ENCODE measurements at regions not wholly inside any gene's neighbourhood (a gene's known extent, or its start where the extent isn't known, plus 50 kb on each side); places are given as distances from the start of the nearest gene placed in this dataset.

DNA sequence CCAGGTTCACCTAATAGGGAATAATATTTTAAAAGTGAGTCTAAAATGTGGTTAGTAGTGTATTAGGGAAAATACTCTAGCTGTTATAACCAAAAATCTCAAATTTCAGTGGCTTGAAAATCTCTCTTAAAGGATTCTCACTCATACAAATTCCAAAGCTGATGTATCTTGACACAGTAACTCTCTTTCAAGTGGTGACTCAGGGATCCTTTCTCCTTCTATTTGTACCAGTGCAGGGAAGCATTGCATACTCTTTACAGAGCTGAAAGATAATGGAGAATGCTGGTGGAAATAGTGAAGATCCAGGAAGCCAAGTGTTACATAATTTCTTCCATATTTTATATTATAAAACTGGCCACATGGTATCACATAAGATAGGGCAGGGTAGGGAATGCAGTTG is 560.2 kb upstream of the CDH9 start:
- TF ChIP-seq, protein P1, sequence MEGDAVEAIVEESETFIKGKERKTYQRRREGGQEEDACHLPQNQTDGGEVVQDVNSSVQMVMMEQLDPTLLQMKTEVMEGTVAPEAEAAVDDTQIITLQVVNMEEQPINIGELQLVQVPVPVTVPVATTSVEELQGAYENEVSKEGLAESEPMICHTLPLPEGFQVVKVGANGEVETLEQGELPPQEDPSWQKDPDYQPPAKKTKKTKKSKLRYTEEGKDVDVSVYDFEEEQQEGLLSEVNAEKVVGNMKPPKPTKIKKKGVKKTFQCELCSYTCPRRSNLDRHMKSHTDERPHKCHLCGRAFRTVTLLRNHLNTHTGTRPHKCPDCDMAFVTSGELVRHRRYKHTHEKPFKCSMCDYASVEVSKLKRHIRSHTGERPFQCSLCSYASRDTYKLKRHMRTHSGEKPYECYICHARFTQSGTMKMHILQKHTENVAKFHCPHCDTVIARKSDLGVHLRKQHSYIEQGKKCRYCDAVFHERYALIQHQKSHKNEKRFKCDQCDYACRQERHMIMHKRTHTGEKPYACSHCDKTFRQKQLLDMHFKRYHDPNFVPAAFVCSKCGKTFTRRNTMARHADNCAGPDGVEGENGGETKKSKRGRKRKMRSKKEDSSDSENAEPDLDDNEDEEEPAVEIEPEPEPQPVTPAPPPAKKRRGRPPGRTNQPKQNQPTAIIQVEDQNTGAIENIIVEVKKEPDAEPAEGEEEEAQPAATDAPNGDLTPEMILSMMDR (IDR thresholded peaks at IDR 0.05; ENCODE audit: extremely low read depth, insufficient read depth, missing control alignments): no peak
- in situ Hi-C loops (cut with MboI; ENCODE audit: low pct_unique_long_range_greater_than_20kb, low sequenced_read_pairs, unreplicated experiment): no loop called here
- DNase-seq (ENCODE audit: low spot score): no peak

DNA sequence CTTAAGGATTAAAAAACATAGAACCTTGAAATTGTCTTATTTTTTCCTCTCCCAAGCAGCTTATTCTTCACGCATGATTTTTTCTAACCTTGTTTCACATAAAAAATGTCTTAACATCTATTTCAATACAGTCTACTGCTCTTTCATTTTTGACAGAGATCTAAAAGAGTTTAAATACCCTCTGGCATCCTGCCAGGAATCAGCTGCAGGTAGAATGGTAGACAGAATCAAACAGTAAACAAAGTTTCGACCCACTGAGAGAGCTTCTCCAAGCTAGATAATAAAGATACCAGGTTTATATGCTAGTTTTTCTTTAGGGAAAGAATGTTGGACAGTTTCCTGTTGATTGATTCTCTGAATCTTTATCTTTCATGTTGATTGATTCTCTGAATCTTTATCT is 555.8 kb upstream of the CDH9 start:
- no peak for DNase-seq (ENCODE audit: low spot score)
- in situ Hi-C loops (cut with MboI; ENCODE audit: low pct_unique_long_range_greater_than_20kb, low sequenced_read_pairs, unreplicated experiment): no loop called here
- TF ChIP-seq, protein P1 (IDR thresholded peaks at IDR 0.05; ENCODE audit: extremely low read depth, insufficient read depth, missing control alignments): no peak

DNA sequence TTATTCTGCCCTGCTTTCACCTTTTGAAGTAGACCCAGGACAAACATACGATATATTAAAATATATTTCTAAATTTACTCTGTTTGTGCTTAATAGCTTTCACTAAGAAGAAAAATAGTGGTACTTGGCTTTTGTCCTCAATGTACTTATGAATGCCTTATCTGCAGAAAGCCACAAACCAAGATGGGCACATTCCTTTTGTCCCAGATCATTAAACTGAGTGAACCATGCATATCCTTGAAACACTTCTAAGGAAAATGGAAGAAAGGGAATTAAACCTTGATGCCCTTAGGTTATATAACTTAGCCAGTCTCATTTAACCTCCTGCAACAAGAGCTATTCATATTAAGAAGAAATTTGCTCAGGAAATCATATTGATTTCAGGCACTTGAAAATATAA is 553.8 kb upstream of the CDH9 start:
- in situ Hi-C loops (cut with MboI; ENCODE audit: low pct_unique_long_range_greater_than_20kb, low sequenced_read_pairs, unreplicated experiment): no loop called here
- no peak for DNase-seq (ENCODE audit: low spot score)
- TF ChIP-seq, protein P1 (IDR thresholded peaks at IDR 0.05; ENCODE audit: extremely low read depth, insufficient read depth, missing control alignments): no peak

DNA sequence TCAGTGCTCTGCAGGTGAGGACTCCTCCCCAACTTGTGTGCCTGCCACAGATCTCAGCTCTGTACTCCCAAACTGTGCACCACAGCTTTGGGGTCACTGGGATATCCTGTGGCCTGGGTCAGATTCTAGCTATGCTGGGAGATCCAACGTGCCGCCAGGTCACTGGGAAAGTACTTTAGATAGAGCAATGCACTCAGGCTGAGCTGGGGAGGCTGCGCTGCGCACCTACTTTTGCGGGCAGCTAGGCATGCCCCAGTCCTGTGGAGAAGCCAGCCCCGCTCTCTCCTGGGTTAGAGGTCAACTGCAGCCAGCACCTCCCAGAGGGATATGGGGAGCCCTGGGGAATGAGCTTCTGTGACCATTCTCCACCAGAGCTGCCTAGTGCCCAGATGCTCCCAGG is 552.1 kb upstream of the CDH9 start:
- TF ChIP-seq, protein P1 (IDR thresholded peaks at IDR 0.05; ENCODE audit: extremely low read depth, insufficient read depth, missing control alignments): no peak
- DNase-seq (ENCODE audit: low spot score): no peak
- in situ Hi-C loops (cut with MboI; ENCODE audit: low pct_unique_long_range_greater_than_20kb, low sequenced_read_pairs, unreplicated experiment): no loop called here

DNA sequence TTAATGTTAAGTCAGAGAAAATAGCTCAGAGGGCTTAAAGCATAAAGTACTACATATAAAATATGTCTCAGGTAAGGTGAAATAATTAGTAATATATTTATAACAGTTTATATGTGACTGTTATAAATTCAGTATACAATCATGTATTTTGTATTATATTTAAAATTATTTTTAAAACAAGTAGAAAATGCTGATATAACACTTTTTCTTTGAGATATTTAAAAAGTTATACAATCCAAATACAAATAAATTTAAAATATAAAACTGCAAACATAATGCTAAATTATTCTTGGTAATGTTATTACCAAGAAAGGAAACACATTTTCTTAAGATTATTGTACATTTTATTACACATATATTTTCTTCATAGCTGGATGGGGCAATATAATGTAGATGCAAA is 539.9 kb upstream of the CDH9 start:
- no peak for DNase-seq (ENCODE audit: low spot score)
- in situ Hi-C loops (cut with MboI; ENCODE audit: low pct_unique_long_range_greater_than_20kb, low sequenced_read_pairs, unreplicated experiment): no loop called here
- TF ChIP-seq, protein P1 (IDR thresholded peaks at IDR 0.05; ENCODE audit: extremely low read depth, insufficient read depth, missing control alignments): no peak

DNA sequence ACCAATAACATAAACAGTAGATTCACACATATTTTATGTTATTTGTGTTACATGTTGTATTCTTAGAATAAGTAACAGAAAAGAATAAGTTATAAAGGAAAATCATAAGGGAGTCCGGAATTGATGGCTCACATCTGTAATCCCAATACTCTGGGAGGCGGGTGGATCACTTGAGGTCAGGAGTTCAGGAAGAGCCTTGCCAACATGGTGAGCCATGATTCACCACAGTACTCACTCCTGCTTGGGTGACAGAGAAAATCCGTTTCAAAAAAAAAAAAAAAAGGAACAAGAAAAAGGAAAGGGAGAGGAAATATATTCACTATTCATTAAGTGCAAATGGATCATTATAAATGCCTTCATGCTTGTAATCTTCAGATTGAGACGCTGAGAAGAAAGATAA is 533.3 kb upstream of the CDH9 start:
- in situ Hi-C loops (cut with MboI; ENCODE audit: low pct_unique_long_range_greater_than_20kb, low sequenced_read_pairs, unreplicated experiment): no loop called here
- TF ChIP-seq, protein P1 (IDR thresholded peaks at IDR 0.05; ENCODE audit: extremely low read depth, insufficient read depth, missing control alignments): no peak
- DNase-seq (ENCODE audit: low spot score): no peak

DNA sequence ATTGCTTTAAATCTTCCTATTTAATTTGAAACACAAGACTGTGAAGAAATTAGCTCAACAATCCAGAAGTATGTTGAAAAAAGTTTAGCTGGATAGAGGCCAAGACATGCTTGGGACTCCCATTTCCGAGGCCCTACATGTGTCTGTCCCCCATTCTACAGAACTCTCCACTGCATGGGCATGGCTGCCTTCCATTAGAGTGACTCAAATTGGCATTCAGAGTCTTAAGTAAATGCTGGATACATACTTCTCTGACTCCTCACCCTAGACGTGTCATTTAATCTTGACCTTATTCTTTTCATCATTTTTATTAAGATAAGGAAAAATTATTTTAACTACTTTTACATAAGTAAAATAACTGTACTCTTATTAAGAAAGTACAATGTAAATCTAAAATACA is 530.4 kb upstream of the CDH9 start:
- no peak for DNase-seq (ENCODE audit: low spot score)
- in situ Hi-C loops (cut with MboI; ENCODE audit: low pct_unique_long_range_greater_than_20kb, low sequenced_read_pairs, unreplicated experiment): no loop called here
- TF ChIP-seq, protein P1 (IDR thresholded peaks at IDR 0.05; ENCODE audit: extremely low read depth, insufficient read depth, missing control alignments): no peak
